Inflammatory macrophage treated with lipopolysaccharide for 4 hours (primary cell): ENCODE measurements at regions not wholly inside any gene's neighbourhood (a gene's known extent, or its start where the extent isn't known, plus 50 kb on each side); places are given as distances from the start of the nearest gene placed in this dataset.
"Not testable (repeated sequence)": the region's sequence is repeated elsewhere in the genome, so short reads cannot be mapped to it uniquely, and the experiment has no call there.

Experiments used
- DNase-seq: peaks from one replicate; pipeline ENCODE4 v3.0.0-alpha.2; 2020

DNA sequence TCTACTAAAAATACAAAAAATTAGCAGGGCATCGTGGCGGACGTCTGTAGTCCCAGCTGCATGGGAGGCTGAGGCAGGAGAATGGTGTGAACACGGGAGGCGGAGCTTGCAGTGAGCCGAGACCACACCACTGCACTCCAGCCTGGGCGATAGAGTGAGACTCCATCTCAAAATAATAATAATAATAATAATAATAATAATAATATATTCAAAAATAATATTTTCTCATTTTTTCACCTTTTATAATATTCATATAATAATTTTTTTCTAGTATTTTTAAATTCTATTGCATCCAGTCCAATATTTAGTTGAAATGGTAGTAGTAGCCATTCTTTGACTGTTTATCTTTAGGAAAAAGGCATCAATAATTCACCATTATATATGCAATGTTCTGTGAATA is 1767.7 kb upstream of the ACO1 start:
- not testable (repeated sequence) for DNase-seq

DNA sequence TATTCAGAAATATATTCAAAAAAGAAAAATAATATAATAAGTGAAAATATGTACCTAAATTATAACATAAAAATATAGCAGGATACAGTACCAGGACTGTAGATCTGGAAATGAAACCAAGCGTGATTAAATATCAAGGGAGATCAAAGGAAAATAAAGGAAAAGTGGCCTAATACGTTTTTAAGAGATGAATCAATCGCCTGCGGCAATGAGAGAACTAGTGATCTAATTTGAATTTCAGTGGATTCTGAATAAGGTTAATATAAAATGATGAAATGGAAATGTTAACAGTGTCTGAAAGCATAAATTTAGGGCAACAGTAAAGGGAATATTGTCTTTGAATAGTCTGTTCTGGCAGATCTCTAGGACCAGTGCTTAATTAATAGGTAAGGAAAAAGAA is 1761.9 kb upstream of the ACO1 start:
- no peak for DNase-seq

DNA sequence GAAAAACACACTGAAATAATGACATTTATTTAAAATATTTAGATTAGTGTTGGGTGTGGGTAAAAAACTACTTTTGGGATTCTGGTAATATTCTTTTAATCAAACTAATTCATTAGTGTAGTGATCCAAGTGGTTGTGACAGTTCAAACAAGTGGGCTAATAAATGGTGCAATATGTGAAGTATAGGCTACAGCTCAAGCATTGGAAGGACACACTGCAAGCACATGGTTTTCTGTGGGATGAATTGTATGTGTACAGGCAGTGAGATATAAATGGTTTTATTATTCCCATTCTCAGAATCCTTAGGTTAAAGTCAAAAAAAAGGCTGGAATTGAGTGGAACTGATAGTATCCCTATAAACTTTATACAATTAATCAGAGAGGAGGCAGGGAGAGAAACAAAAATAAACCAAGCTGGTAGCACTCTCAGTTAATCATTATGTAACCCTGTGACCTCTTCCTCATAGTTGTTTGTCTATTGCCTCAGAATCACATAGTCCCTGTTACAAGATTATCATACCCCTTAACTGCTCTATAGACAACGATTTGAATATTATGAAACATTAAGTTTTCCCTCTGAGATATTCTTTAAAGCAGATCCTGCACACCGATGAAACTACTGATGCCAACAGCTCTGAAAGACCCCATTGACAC is 1755.4 kb upstream of the ACO1 start:
- DNase-seq = no peak

DNA sequence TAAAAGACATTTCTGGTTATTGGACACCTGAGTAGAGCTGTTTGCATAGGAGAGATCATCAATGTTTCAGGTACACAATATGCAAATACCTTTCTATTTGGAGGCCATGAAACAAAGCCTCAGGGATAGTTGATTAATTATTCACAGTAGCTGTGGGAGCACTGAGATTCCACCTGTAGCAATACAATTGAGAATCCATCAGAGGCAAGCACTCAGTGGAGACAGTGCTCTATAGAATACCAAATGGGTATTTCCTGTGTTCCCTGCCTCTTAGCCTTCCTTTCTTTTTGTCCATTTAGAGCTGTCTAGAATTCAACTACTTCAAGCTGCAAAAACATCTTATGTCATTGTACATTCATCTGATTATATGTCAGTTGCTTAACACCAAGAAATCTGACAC is 1754.0 kb upstream of the ACO1 start:
- DNase-seq = no peak

DNA sequence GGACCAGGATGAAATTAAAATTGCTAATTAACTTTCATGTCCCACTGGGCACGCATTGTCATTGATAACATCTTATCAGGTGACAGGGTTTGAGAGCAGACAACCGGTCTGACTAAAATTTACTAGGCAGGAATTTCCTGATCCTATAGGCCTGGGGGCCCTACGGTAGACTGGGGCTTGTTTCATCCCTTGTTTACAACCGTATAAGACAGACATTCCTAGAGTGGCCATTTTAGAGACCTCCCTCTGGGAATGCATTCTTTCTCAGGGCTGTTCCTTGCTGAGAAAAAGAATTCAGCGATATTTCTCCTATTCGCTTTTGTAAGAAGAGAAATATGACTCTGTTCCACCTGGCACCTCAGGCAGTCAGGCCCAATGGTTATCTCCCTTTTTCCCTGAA is 1737.8 kb upstream of the ACO1 start:
- DNase-seq = not testable (repeated sequence)

DNA sequence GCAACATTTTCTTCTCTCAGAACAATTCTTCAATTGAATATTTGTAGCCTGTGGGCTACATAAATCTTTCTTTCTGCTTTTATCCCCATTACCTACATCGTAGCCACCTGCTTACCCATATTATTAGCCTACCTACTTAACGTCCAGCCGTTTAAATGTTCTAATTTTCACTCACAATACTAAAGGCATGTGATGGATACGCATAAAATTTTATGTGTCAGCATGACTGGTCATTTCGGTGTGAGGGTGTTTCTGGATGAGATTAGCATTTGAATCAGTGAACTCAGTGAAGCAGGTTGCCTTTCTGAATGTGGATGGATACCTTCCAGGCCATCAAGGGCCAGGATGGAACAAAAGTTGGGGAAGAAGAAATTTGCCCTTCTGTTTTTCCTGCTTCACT is 1722.5 kb upstream of the ACO1 start:
- no peak for DNase-seq

DNA sequence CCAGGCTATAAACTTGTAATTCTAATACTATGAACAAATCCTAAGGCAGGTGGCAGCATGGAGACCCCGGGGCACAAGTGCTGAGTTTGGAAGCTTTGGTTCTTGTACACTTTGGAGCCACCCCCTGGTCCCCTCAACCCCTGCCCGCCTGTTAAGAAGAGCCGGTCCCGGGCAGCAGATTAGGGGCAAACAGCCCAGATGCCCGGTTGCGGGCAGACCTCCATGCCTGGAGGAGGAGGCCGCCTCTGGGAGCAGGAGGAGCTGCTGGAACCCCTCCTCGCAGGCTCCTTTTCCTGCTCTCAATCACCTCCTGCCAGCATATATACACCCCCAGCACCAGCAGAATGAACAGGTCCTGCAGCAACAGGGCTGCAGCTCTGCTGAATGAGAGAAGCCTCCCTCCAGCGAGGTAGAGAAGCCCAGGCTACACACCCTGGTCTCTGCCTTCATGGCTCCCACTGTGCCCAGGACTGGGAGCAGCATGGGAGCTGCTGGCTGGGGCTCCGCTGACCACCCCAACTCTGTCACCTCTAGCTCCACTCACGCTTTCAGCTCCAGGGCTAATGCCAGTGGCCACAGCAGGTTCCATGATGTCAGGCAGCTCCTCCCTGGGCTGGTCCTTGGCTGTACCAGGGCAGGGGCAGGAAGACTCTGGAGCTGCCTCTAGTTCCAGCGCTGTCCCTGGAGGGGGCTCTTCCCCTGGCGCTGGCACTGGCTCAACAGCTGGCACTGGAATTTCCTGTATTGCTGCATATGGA is 1713.5 kb upstream of the ACO1 start:
- no peak for DNase-seq

DNA sequence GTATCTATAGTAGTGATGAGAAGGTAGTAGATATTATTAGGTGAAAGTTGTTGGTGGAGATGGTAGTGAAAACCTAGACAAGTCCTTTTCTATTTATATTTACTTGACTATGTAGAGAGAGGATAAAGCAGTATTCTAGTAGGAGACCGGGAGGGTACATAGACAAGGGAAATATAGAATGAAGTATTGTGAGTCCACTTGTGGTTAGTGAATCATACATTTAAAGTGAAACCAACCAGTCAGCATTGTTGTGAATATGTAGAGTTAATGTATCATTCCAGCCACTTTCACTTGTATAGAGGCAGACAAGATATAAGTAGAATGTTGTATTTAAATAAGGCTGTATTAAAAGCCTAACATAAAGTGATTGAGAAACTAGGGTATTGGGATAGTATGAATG is 1711.3 kb upstream of the ACO1 start:
- DNase-seq = no peak

DNA sequence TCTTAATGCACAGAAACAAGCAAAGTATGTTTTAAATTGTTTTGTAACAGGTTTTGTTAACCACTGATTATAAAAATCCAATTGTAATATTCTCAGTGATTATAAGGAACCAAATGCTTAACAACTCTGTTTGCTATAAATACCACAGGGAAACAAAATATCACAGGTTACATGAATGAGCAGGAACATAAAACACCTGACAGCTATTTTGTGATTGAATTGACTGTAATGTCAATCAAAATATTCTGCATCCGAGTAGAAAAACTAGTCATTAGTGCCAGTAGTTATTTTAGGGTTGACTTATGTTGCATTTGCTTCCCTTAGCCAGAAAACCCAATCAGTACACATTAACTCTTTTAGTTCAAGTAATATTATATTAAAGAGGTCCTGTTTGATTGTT is 1707.8 kb upstream of the ACO1 start:
- no peak for DNase-seq

DNA sequence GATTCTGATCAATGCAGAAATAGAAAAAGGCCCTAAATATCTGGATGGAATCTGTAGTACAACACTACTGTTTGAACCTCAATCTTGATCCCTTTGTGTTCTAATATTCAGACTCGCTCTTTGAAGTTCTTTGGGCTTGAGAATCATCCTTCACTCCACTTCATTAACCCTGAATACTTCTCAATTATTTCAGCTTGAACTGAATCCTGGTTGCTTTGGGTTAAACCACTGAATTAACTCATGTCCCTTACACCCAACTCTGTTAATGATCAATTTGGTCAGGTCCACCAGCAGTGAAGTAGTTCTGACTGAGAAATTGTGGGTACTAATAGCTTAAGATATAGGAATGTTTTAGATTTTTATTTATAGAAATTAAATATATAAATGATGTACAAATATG is 1707.2 kb upstream of the ACO1 start:
- DNase-seq = no peak

DNA sequence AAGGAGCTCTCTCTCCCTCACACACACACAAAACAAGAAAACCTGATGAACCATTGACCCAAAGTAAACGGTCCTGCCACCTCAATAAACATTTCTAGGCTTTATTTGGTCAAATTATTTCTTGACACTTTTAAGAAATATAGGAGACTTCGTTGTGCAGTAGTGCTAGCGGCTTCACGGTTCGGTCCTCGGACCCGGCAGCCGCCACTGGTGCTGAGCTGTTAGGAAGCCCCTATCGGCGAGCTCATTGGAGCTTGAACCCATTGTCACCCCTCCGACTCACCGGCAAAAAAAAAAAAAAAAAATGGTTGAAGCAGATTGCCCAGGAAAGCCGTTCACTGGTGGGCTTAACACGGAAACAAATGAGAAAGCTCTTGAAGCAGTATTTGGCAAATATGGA is 1695.6 kb upstream of the ACO1 start:
- DNase-seq = no peak

DNA sequence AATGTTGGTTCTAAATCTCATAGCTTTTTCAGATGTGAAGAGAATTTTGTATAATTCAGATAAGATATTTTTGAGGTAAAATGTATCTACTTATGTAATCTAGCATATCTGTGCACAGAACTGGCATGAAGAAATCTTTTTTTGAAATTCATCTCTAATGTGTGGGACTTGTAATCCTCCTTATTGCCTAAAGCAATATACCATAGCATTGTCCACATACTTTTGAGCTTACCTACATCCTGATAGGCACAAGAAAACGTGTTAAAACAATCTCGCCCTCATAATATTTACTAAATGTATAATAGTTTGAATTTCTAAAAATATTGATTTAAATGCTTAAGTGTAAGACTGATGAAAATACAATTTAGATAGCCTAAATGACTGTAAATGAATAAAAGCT is 1686.5 kb upstream of the ACO1 start:
- no peak for DNase-seq

DNA sequence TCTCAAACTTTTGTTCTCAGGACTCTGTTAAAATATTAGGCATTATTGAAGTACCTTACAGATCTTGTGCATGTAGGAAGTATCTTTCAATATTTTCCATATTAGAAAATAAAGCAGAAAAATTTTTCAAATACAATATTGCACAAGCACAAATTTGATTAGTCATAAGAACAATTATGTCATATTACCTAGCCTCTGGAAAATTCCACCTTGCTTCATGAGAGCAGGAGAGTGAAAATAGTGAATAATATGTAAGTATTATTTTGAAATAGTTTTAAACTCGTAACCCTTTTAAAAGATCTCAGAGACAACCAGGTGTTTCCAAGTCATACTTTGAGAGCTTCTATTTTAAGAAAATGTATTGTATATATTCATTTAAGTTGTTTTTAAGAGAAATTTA is 1672.9 kb upstream of the ACO1 start:
- DNase-seq = no peak

DNA sequence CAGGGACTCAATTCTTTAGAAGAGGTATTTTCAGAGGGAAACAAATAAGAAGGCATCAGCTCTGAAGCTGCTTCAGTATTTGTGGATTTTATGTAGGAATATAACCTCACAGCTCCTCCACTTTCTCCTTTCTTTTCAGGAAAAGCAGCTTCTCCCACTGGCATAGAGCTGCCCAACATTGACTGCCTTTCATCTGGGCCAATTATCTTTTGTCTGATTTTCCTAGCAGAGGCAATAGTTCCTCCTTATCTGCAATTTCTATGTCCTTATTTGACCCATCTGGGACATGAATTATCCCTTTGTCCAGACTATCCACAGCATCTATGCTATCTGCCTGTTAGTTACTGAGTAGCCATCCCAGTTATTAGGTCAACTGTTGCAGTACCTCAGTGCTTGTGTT is 1671.2 kb upstream of the ACO1 start:
- no peak for DNase-seq

DNA sequence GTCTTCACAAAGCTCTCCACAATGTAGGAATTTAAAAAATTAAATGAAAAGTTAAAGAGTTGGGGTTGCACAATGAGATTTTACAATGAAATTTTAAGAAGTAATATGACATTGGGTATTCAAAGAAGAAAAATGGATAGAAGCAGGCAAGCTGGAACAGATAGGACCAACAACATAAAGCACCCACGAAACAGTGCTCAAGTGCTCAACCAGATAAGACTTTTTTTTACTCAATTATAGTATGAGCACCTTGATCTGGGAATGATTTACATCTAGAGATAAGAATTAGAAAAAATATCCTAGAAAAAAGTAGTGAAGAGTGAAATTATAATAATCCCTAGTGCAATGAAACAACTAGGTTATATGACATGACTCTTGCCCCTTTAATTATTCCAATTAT is 1670.1 kb upstream of the ACO1 start:
- no peak for DNase-seq

DNA sequence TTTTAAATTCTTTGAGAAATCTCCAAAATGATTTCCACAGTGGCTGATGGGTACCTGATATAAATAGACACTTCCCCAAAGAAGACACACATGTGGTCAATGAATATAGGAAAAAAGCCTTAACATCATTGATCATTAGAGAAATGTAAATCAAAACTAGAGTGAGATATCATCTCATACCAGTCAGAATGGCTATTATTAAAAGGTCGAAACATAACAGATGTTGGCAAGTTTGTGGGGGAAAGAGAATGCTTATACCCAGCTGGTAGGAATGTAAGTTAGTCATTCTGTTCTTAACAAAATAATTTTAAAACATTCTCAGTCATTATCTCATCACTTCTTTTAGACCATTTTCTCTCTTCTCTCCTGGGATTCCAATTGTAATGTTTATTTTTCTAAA is 1666.0 kb upstream of the ACO1 start:
- DNase-seq = no peak

DNA sequence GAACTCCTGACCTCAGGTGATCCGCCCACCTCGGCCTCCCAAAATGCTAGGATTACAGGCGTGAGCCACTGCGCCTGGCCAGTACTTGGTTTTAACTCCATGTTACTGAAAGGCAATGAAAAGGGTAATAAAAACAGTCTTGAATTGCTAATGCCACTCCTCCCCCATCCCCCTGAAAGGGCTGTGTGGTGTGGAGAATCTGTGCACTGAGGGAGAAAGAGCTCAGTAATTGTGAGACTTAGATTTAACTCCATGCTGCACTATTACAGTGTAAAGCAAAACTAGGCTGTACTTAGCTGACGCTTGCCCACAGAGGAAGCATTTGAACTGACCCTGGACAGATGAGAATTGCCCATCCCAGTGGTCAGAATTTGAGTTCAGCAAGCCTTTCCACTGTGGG is 1662.4 kb upstream of the ACO1 start:
- no peak for DNase-seq

DNA sequence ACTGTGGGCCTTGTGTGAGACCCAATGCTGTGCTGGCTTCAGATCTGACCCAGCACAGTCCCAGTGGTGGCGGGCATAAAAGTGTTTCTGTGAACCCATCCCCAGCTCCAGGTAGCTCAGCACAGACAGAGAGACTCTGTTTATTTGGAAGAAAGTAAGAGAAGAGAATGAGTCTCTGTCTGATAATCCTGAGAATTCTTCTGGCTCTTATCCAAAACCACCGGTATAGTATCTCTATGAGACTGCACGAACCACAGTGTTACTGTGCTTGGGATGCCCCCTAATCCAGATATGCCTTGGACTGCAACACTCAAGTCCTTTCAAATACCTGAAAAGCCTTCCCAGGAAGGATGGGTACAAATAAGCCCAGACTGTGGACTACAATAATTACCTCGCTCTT is 1660.8 kb upstream of the ACO1 start:
- DNase-seq = no peak

DNA sequence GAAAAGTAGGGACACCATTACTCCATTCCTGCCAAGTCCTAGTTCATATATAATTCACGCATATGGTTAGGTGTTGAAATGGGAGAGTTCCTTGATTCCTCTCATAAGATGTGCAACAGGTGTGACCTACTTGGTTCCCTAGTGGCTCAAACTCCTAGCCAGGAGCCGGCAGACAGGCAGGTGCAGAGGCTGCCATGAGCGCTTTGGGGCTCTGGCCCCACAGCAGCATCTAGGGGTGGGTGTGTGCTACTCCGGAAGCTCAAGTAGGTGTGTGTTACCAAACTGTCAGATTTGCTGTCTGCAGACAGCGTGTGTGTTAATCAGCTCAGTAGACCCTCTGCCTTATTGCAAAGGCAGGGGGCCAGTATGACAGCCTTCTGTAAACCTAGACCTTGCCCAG is 1652.4 kb upstream of the ACO1 start:
- no peak for DNase-seq

DNA sequence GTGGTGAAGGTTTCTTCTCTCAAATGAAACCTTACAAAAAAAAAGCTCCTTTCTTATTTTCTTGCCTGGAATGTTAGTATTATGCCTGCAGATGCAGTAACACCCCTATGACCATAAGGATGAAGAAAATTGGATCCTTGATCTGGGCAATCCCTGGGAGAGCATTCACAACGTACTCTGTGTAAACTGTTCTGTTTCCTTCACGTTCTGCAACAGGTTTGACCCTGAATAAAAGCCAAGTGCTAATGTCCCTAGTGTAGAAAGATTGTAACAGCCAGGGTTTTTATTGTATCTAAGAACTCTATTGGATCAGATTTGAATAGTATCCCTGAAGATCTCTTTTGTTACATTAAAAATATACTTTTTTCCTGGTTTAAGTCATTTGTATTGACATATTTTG is 1639.6 kb upstream of the ACO1 start:
- no peak for DNase-seq

DNA sequence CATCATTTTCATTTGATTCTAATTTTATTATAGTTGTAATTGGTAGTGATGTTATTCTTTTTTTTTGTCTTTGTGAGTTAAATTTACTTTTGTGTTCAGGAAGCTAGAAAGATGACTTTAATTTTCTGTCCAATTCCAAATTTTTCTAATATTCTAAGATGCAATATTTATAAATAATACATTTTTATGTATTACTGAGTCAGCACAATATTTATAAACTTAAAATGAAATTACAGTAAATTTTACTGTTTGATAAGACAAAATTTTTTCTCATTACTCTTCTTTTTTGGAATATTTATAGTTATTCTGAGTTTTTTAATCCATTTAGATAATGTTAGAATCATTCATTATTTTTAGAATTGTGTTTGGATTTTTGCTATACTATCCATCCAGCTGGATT is 1637.9 kb upstream of the ACO1 start:
- no peak for DNase-seq

DNA sequence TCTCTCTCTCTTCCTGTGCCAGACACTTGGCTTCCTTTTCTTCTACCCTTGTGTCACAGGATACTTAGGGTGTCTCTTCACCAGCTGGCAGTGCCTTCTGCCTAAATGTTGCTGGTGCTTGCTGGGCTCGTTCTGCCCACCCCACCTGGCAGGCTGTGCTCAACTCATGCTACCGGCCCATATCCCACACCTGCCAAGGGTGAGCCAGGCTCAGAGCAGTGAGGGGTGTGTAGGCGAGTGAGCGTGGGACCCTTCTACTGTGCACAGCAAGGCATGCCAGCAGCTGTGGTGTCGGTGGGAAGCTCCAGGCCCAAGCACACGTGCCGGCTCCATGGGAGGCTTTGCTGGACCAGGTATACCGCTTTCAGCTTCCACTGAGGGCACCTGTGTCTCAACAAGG is 1626.7 kb upstream of the ACO1 start:
- no peak for DNase-seq

DNA sequence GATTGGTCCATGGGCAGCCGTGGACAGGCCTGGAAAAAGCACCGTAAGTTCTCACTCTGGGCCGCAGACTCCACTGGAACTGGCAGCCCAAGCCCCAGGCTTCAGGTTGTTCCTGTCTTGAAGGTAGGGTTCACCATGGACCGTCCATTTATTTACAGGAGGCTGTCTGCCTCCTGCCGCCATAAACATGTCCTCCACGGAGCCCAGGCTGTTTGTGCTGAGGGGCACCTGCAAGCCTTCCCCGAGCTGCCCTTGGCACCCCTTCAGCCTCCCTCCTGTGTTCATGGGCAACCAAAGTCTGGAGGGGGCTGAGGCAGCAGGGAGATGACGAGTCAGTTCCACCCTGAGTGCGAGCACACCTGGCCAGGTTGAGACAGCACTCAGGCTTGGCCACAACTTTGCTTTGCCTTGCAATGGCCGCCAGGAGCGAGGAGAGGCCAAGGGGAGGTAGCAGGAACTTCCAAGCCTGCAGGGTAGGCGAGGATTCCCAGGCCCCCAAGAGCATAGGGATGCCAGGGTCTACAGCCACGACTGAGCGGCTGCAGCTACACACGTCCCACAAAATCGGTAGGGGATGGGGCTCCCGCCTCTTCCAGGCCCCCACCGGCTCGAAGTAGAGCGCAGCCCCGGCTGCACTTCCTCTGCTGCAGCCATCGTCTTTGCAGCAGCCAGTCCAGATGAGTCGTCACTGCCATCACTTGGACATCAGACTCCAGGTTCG is 1625.6 kb upstream of the ACO1 start:
- no peak for DNase-seq

DNA sequence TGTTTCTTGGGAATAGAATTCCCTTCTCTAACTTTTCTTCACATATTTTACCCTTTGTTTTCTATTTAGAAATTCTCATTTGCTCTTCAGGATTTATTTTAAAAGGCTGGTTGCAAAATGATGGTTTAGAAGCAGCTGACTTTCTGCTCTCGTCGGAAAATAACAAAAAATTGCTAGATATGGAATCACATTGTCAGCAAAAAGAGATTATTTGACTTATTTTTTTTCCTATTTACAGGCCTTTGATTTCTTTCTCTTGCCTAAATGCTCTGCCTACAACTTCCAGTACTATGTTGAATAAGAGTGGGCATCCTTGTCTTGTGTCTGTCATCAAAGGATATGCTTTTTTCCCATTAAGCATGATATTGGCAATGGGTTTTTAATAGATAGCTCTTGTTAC is 1619.1 kb upstream of the ACO1 start:
- DNase-seq = no peak
